BLaER1 treated with 17β-estradiol and CSF1 and Interleukin-3, amounts not matched to agents 10 nM and 100 nM (cell line): ENCODE measurements at regions not wholly inside any gene's neighbourhood (a gene's known extent, or its start where the extent isn't known, plus 50 kb on each side); places are given as distances from the start of the nearest gene placed in this dataset.
A peak's percentile ranks its signal among the peaks of the same experiment; 100 is the strongest.

Experiments
- H3K27ac ChIP-seq, 11 experiments: shearing (Covaris generic); formaldehyde crosslinking; 2 replicates each; pipeline ENCODE4 v1.8.1; 2022
- H3K27me3 ChIP-seq, 11 experiments: shearing (Covaris generic); formaldehyde crosslinking; 2 replicates each; pipeline ENCODE4 v1.8.1; 2022
- H3K36me3 ChIP-seq, 11 experiments: shearing (Covaris generic); formaldehyde crosslinking; 2 replicates each; pipeline ENCODE4 v1.8.1; 2022
- H3K4me1 ChIP-seq, 10 experiments: shearing (Covaris generic); formaldehyde crosslinking; 2 replicates each; pipeline ENCODE4 v1.8.1; 2022
- H3K4me2 ChIP-seq, 11 experiments: shearing (Covaris generic); formaldehyde crosslinking; 2 replicates each; pipeline ENCODE4 v1.8.1; 2022
- H3K4me3 ChIP-seq, 10 experiments: shearing (Covaris generic); formaldehyde crosslinking; 2 replicates each; pipeline ENCODE4 v1.8.1; 2022
- H3K9ac ChIP-seq, 11 experiments: shearing (Covaris generic); formaldehyde crosslinking; 2 replicates each; pipeline ENCODE4 v1.8.1; 2022
- H3K9me3 ChIP-seq, 11 experiments: shearing (Covaris generic); formaldehyde crosslinking; replicated peaks in 1 of 11; 2 replicates each; pipeline ENCODE4 v1.8.1; 2022
- H4K20me1 ChIP-seq, 11 experiments: shearing (Covaris generic); formaldehyde crosslinking; 2 replicates each; pipeline ENCODE4 v1.8.1; 2022
- Cebpa-rat ChIP-seq, 11 experiments: shearing (Covaris generic); IDR thresholded peaks; 2 replicates each; pipeline ENCODE4 v1.8.1; 2022

DNA sequence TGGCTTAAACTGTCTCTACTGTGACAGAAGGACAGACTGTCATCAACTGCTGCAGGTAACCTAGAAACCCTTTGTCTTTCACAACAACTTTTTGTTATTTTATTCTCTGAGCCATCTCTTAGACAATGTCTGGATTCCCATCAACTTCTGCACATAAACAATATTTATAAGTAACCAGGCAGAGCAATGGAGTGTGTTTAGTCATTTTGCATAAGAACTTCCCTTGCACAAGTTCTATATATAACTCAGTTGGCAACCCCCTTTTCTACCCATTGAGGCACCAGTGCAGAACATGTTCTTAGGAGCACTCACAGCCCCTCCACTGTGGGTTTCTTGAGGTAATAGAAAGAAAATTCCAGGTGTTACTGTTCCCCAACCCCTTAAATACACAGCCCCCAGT is 65.0 kb upstream of the IL6 start:
- H3K27me3 ChIP-seq, result no peaks in the 10 kb centered on the region
- peak overlapping the region in 8 of 11 experiments; percentile 12 to 97 (median 80); a peak in 13 of 22 replicates for H3K27ac ChIP-seq
- H3K9ac ChIP-seq, result peak overlapping the region in 5 of 11 experiments; percentile 62 to 85 (median 70); a peak in 9 of 22 replicates
- H3K4me2 ChIP-seq, result peak overlapping the region; percentile 49 to 93 (median 71)
- H3K9me3 ChIP-seq, result peaks cover 0 to 39% (median 19%) of the 10 kb centered on the region in 11 experiments; a peak in 16 of 22 replicates
- H3K4me1 ChIP-seq, result peaks cover 14 to 100% (median 36%) of the 10 kb centered on the region in 10 experiments
- H4K20me1 ChIP-seq, result no peaks in the 10 kb centered on the region
- no peak for TF ChIP-seq Cebpa-rat (IDR thresholded peaks at IDR 0.05)
- no peaks in the 10 kb centered on the region for H3K36me3 ChIP-seq
- peak overlapping the region in 1 of 10 experiments; percentile 25; a peak in 2 of 20 replicates for H3K4me3 ChIP-seq

DNA sequence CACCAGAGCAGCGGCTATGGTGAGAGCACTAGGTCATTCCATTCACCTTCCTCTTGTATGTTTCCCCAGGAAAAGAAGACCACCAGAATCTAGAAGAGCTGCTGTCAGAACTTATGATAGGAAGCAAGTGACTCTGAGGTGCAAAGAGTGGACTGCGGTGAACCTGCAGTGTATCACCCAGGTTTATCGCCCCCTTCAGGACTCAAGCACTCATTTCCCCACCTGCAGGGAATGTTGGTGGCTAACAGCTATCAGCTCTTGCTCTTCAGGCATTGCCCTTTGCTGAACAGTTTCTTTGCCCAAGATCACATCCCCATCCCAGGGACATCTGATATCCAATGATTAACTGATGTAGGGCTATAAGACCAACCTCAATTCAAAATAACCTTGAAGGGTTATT is 66.3 kb upstream of the IL6 start:
- Histone ChIP-seq H4K20me1 (no peaks in the 10 kb centered on the region), H3K9ac (peak overlapping the region in 1 of 11 experiments; percentile 85; a peak in 2 of 22 replicates), H3K4me1 (peaks cover 14 to 92% (median 33%) of the 10 kb centered on the region in 10 experiments), H3K27me3 (no peaks in the 10 kb centered on the region), H3K4me2 (peak overlapping the region in 4 of 11 experiments; percentile 76 to 93 (median 84); a peak in 8 of 22 replicates), H3K27ac (peak overlapping the region in 4 of 11 experiments; percentile 81 to 97 (median 90); a peak in 6 of 22 replicates), H3K4me3 (no peak overlapping the region), H3K36me3 (no peaks in the 10 kb centered on the region), H3K9me3 (peaks cover 0 to 46% (median 19%) of the 10 kb centered on the region in 11 experiments; a peak in 17 of 22 replicates)
- TF ChIP-seq Cebpa-rat (IDR thresholded peaks at IDR 0.05), result no peak

DNA sequence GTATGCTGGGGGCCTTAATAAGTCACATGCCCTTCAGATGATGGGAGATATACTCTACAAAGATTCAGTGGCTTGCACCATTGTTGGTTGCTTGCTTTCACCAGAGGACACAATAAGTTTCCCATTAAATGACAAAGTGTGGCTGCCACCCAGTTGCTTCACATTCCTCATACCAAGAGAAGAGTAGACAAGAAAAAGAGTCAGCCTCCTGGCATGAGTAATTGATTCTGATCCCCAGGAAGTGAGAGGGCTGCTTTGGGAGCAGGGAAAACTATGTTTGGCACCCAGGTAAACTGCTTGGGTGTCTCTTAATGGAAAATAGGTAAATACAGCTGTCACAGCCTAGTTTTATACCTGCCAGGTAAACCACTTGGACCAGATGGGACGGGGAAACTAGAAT is 66.7 kb upstream of the IL6 start:
- H3K4me1 ChIP-seq, result peaks cover 14 to 88% (median 33%) of the 10 kb centered on the region in 10 experiments
- peak overlapping the region in 3 of 11 experiments; percentile 87 to 97 (median 94); a peak in 6 of 22 replicates for H3K27ac ChIP-seq

DNA sequence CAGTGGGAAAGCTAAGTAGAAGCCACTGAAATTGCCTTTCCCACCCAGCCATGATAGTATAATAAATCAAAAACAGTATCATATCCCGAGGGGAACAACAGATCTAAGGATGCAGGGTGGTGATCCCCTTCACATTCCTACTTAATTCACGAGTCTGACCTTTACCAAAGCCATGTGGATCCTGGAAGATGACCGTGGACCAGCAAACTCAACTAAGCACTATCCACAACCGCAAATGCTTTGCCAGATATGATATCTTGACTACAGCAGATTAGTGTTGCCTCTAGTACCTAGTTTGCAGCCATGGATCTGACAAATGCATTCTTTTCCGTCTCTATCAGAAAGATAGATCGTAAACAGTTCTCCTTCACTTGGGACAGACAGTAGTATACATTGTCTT is 67.3 kb upstream of the IL6 start:
- Histone ChIP-seq H3K27ac (peak overlapping the region in 3 of 11 experiments; percentile 5 to 97 (median 94); a peak in 2 of 22 replicates), H3K9ac (no peak overlapping the region), H3K4me2 (peak overlapping the region in 3 of 11 experiments; percentile 76 to 93 (median 84); a peak in 5 of 22 replicates), H3K4me3 (no peak overlapping the region), H3K4me1 (peaks cover 14 to 84% (median 33%) of the 10 kb centered on the region in 10 experiments), H3K36me3 (no peaks in the 10 kb centered on the region), H4K20me1 (no peaks in the 10 kb centered on the region), H3K9me3 (peaks cover 0 to 38% (median 9%) of the 10 kb centered on the region in 11 experiments; a peak in 16 of 22 replicates), H3K27me3 (no peaks in the 10 kb centered on the region)
- TF ChIP-seq Cebpa-rat (IDR thresholded peaks at IDR 0.05), result no peak

More for the DNA sequence above, 66.7 kb upstream of the IL6 start:
- no peaks in the 10 kb centered on the region for H3K27me3 ChIP-seq
- peaks cover 0 to 44% (median 15%) of the 10 kb centered on the region in 11 experiments; a peak in 17 of 22 replicates for H3K9me3 ChIP-seq
- H3K4me2 ChIP-seq, result peak overlapping the region in 4 of 11 experiments; percentile 76 to 93 (median 84); a peak in 6 of 22 replicates
- no peaks in the 10 kb centered on the region for H4K20me1 ChIP-seq
- no peak for TF ChIP-seq Cebpa-rat (IDR thresholded peaks at IDR 0.05)
- no peaks in the 10 kb centered on the region for H3K36me3 ChIP-seq
- H3K4me3 ChIP-seq, result no peak overlapping the region
- no peak overlapping the region for H3K9ac ChIP-seq

DNA sequence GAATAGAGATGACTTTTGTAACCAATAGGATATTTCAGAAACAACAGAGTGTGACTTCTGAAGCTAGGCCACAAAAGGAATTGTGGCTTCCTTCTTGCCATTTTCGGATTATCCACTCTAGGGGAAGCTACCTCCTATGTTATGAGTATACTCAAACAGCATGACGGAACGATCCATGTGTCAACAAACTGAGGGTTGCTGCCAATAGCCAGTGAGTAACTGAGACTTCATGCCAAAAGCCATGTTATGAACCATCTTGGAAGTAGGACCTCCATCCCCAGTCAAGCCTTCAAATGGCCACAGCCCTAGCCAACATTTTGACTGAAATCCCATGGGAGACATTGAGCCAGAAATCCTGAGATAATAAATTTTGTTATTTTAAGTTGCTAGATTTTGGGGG is 69.0 kb upstream of the IL6 start:
- H3K27ac ChIP-seq, result peak overlapping the region in 2 of 11 experiments; percentile 10 to 18; a peak in 1 of 22 replicates
- H3K9ac ChIP-seq, result no peak overlapping the region
- no peaks in the 10 kb centered on the region for H4K20me1 ChIP-seq
- H3K27me3 ChIP-seq, result no peaks in the 10 kb centered on the region
- H3K4me3 ChIP-seq, result no peak overlapping the region
- H3K9me3 ChIP-seq, result peaks cover 0 to 37% (median 6%) of the 10 kb centered on the region in 11 experiments; a peak in 10 of 22 replicates
- peaks cover 0 to 1% (median 0%) of the 10 kb centered on the region in 11 experiments; a peak in 1 of 22 replicates for H3K36me3 ChIP-seq
- H3K4me2 ChIP-seq, result peak overlapping the region in 3 of 11 experiments; percentile 37 to 84 (median 65); a peak in 6 of 22 replicates
- H3K4me1 ChIP-seq, result peaks cover 14 to 81% (median 20%) of the 10 kb centered on the region in 10 experiments
- TF ChIP-seq Cebpa-rat (IDR thresholded peaks at IDR 0.05), result no peak

DNA sequence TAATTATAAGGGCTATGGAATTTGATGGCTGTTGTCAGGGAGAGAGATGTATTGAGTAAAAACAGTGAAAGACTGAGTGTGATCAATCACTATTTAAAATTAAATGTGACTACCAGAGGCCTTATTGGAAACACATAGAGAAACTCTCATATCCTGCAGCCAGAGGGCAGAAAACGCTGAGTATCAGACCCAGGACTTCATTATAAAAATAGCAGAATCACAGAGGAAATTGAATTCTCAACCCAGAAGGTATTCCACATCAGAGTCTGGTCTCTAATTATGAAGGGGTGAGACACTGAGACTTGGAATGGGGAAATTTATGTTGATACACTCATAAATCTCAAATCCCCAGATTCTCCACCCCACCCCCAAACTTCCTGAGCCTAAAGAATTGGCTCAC is 69.5 kb upstream of the IL6 start:
- H3K4me2 ChIP-seq, result peak overlapping the region in 3 of 11 experiments; percentile 37 to 84 (median 65); a peak in 6 of 22 replicates
- TF ChIP-seq Cebpa-rat (IDR thresholded peaks at IDR 0.05), result no peak

DNA sequence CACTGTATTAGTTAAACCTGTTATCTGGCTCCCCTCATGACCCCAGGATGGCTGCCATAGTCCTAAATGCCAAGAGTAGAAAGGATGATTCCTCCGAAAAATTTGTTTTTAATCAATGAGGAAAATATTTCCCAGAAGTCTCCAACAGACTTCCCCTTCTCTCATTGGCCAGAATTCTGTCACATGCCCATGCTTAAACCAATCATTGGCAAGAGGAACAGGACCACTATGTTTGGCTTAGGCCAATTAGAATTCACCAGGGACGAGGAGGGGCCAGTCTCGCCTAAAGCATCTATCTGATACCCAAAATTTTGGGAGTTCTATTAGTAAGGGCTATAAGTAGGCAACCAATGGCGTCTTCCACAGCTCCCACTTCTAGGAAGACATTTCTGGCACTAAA is 71.2 kb upstream of the IL6 start:
- Histone ChIP-seq H3K27ac (no peak overlapping the region), H3K27me3 (no peaks in the 10 kb centered on the region), H3K9ac (no peak overlapping the region), H4K20me1 (no peaks in the 10 kb centered on the region), H3K4me3 (no peak overlapping the region), H3K4me1 (peaks cover 0 to 72% (median 0%) of the 10 kb centered on the region in 10 experiments; a peak in 7 of 20 replicates), H3K4me2 (no peak overlapping the region), H3K9me3 (peaks cover 0 to 44% (median 6%) of the 10 kb centered on the region in 11 experiments; a peak in 10 of 22 replicates), H3K36me3 (peaks cover 0 to 6% (median 0%) of the 10 kb centered on the region in 11 experiments; a peak in 1 of 22 replicates)
- no peak for TF ChIP-seq Cebpa-rat (IDR thresholded peaks at IDR 0.05)

More for the DNA sequence above, 69.5 kb upstream of the IL6 start:
- no peak overlapping the region for H3K9ac ChIP-seq
- no peaks in the 10 kb centered on the region for H4K20me1 ChIP-seq
- H3K27me3 ChIP-seq, result no peaks in the 10 kb centered on the region
- H3K9me3 ChIP-seq, result peaks cover 0 to 37% (median 6%) of the 10 kb centered on the region in 11 experiments; a peak in 10 of 22 replicates
- peaks cover 10 to 75% (median 14%) of the 10 kb centered on the region in 10 experiments for H3K4me1 ChIP-seq
- peak overlapping the region in 2 of 11 experiments; percentile 10 to 18; a peak in 1 of 22 replicates for H3K27ac ChIP-seq
- peaks cover 0 to 6% (median 0%) of the 10 kb centered on the region in 11 experiments; a peak in 1 of 22 replicates for H3K36me3 ChIP-seq
- H3K4me3 ChIP-seq, result no peak overlapping the region

DNA sequence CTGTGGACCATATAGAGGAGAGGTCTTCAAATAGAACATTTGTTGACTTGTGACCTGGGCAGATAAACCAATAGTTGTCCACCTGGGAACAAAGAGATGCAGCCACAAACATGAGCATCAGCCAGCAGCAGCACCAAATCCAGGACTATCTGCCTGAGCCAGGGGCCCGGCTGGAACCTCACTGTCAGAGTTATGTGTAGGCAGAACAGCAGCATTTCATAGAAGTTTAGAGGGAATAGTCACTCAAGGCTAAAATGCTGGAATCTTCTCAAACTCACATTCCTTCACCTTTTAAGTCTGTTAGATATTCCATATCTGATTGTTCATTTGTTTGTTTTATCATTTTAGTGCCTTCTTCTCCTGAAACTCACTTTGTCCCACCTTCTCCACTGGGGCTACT is 72.2 kb upstream of the IL6 start:
- Histone ChIP-seq H3K27ac (no peak overlapping the region), H3K36me3 (peaks cover 0 to 12% (median 0%) of the 10 kb centered on the region in 11 experiments; a peak in 2 of 22 replicates), H3K4me1 (peaks cover 0 to 63% (median 0%) of the 10 kb centered on the region in 10 experiments; a peak in 6 of 20 replicates), H3K9ac (no peak overlapping the region), H3K4me3 (no peak overlapping the region), H3K27me3 (no peaks in the 10 kb centered on the region), H3K4me2 (peak overlapping the region in 3 of 11 experiments; percentile 40 to 66 (median 62); a peak in 4 of 22 replicates), H4K20me1 (no peaks in the 10 kb centered on the region), H3K9me3 (peaks cover 0 to 52% (median 8%) of the 10 kb centered on the region in 11 experiments; a peak in 11 of 22 replicates)
- no peak for TF ChIP-seq Cebpa-rat (IDR thresholded peaks at IDR 0.05)

DNA sequence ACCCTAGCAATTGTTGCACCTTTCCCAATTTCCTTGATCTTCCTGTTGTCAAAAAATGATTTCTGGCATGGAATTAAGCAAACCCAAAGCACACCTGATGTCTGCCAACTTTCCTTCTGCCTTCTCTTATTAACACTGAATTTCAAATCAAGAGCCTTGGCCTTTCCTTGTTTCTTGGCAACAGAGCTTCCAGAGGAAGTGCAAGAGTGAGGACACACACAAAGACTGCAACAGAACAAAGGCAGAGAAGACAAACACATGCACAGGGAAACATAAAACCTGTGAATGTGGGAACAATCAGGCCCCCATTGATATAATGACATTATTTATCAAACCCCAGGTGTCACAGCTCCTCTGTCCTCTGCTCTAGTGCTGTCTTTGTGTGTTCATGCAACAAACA is 73.0 kb upstream of the IL6 start:
- peaks cover 4 to 52% (median 15%) of the 10 kb centered on the region in 11 experiments; a peak in 21 of 22 replicates for H3K9me3 ChIP-seq
- peaks cover 0 to 15% (median 0%) of the 10 kb centered on the region in 11 experiments; a peak in 2 of 22 replicates for H3K36me3 ChIP-seq
- no peak overlapping the region for H3K4me3 ChIP-seq
- H3K27ac ChIP-seq, result no peak overlapping the region; a peak in 1 of 22 replicates
- no peak for TF ChIP-seq Cebpa-rat (IDR thresholded peaks at IDR 0.05)
- no peaks in the 10 kb centered on the region for H3K27me3 ChIP-seq
- H3K9ac ChIP-seq, result no peak overlapping the region
- no peaks in the 10 kb centered on the region for H4K20me1 ChIP-seq
- H3K4me2 ChIP-seq, result peak overlapping the region in 3 of 11 experiments; percentile 40 to 66 (median 62); a peak in 5 of 22 replicates
- peaks cover 0 to 54% (median 0%) of the 10 kb centered on the region in 10 experiments; a peak in 6 of 20 replicates for H3K4me1 ChIP-seq
